Activated T-cell treated with anti-CD3 and anti-CD28 coated beads, Interleukin-2, amount 50 U/mL, for 4 hours (primary cell): ENCODE measurements at regions not wholly inside any gene's neighbourhood (a gene's known extent, or its start where the extent isn't known, plus 50 kb on each side); places are given as distances from the start of the nearest gene placed in this dataset.

Experiments
- ATAC-seq, 2 donors: fragments of 200-7000 bp; cut with Tn5 transposase; one replicate each; pipeline ENCODE4 v1.10.0; 2021
- DNase-seq: peaks from one replicate; pipeline ENCODE4 v3.0.0-alpha.2; 2020
- H3K27me3 Mint-ChIP-seq: one replicate; pipeline ENCODE4 v1.8.0; 2021; ENCODE audit warnings: low read depth, mixed read lengths
- H3K36me3 Mint-ChIP-seq: one replicate; pipeline ENCODE4 v1.8.0; 2022; ENCODE audit warnings: mixed read lengths; ENCODE audit not compliant: insufficient read depth
- H3K4me1 Mint-ChIP-seq: one replicate; pipeline ENCODE4 v1.8.0; 2021; ENCODE audit warnings: low read depth, mixed read lengths
- H3K4me3 Mint-ChIP-seq: one replicate; pipeline ENCODE4 v1.8.0; 2021; ENCODE audit warnings: mild to moderate bottlenecking, moderate library complexity, mixed read lengths
- H3K9me3 Mint-ChIP-seq: one replicate; pipeline ENCODE4 v1.8.0; 2021; ENCODE audit warnings: mixed read lengths

DNA sequence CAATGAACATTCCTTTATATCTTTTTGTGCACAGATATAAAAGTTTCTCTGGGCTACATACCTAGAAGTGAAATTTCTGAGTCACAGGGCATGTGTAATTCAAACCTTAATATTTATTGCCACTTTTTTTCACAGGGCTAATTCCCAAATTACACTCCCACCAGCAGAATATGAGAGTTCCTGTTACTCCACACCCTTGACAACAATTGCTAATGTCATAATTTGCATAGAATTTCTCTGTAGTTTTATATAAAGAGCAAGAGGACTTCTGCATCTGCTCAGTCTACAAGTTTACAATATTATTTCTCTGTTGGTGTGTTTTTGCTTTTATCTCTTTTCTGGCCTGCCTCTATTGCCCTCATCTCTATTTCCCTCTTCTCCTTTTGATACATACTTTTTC lies 518.5 kb downstream of the ZNF608 start:
- no peak overlapping the region for H3K4me3 Mint-ChIP-seq
- H3K9me3 Mint-ChIP-seq = peaks cover 9% of the 10 kb centered on the region
- H3K36me3 Mint-ChIP-seq = no peaks in the 10 kb centered on the region
- no peak for ATAC-seq
- no peaks in the 10 kb centered on the region for H3K27me3 Mint-ChIP-seq
- no peak for DNase-seq
- no peaks in the 10 kb centered on the region for H3K4me1 Mint-ChIP-seq

DNA sequence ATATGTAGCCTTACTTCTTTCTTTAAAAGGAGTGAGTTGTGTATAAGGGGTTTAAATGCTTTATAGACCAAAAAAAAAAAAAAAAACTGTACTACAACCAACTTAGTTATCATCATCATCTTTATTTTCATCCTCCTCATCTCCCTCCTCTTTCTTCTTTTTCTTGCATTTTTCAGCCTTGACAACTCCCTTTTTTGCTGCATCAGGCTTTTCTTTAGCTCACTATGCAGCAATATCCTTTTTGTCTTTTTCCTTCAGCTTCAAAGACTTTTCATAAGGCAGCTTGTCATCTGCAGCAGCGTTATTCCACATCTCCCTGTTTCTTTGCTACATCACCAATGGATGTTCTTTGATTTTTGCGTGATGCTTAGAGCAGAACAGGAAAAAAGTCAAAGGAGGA lies 526.0 kb downstream of the ZNF608 start:
- DNase-seq = no peak
- no peak overlapping the region for H3K4me3 Mint-ChIP-seq
- peaks cover 19% of the 10 kb centered on the region for H3K9me3 Mint-ChIP-seq
- no peaks in the 10 kb centered on the region for H3K27me3 Mint-ChIP-seq
- H3K36me3 Mint-ChIP-seq = no peaks in the 10 kb centered on the region
- no peak for ATAC-seq
- H3K4me1 Mint-ChIP-seq = no peaks in the 10 kb centered on the region

- no peak for DNase-seq
- no peak overlapping the region for H3K4me3 Mint-ChIP-seq
- H3K4me1 Mint-ChIP-seq = no peaks in the 10 kb centered on the region
- peaks cover 23% of the 10 kb centered on the region for H3K9me3 Mint-ChIP-seq
- no peak for ATAC-seq
- H3K27me3 Mint-ChIP-seq = no peaks in the 10 kb centered on the region
- no peaks in the 10 kb centered on the region for H3K36me3 Mint-ChIP-seq
These were observed 533.5 kb downstream of the ZNF608 start for GRCh38 chr5:124212934-124213333.

- DNase-seq (no peak), ATAC-seq (no peak)
- Mint-ChIP-seq H3K4me1 (no peaks in the 10 kb centered on the region), H3K9me3 (peaks cover 18% of the 10 kb centered on the region), H3K36me3 (no peaks in the 10 kb centered on the region), H3K4me3 (no peak overlapping the region), H3K27me3 (no peaks in the 10 kb centered on the region)
These were observed 536.1 kb downstream of the ZNF608 start for GRCh38 chr5:124210111-124210910.

- Mint-ChIP-seq H3K36me3 (no peaks in the 10 kb centered on the region), H3K4me1 (no peaks in the 10 kb centered on the region), H3K4me3 (no peak overlapping the region), H3K27me3 (no peaks in the 10 kb centered on the region), H3K9me3 (peaks cover 8% of the 10 kb centered on the region)
- ATAC-seq (no peak), DNase-seq (no peak)
These were observed 539.3 kb downstream of the ZNF608 start for GRCh38 chr5:124207118-124207517.

DNA sequence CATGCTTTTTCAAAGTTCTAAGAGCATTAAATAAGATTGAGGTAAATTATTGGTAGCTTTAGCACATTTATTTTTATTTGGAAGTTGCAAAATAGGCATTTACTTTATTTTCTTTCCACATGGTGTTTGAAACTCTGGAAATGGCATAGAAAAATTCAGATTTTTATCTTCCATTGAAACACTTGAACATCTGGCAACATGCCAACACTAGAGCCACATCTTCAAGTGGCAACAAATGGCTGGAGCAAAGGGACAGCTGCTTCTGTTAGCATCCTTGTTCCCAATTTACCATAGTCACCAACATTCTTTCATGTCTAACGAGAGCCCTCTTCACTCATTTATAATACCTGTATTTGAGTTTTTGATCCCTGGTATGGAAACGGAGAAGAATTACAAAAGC lies 539.9 kb downstream of the ZNF608 start:
- no peaks in the 10 kb centered on the region for H3K27me3 Mint-ChIP-seq
- H3K36me3 Mint-ChIP-seq = no peaks in the 10 kb centered on the region
- no peak for DNase-seq
- no peak overlapping the region for H3K4me3 Mint-ChIP-seq
- H3K4me1 Mint-ChIP-seq = no peaks in the 10 kb centered on the region
- peaks cover 8% of the 10 kb centered on the region for H3K9me3 Mint-ChIP-seq
- no peak for ATAC-seq

DNA sequence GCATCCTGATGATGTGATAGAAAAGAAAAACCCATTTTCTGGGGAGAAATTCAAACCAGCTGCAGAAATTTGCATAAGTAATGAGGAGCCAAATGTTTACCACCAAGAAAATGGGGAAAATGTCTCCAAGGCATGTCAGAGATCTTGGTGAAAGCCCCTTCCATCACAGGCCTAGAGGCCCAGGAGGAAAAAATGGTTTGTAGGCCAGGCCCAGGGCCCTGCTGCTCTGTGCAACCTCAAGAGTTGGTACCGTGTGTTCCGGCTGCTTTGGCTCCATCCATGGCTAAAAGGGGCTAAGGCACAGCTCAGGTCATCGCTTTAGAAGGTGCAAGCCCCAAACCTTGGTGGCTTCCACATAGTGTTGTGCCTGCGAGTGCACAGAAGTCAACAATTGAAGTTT lies 543.1 kb downstream of the ZNF608 start:
- Mint-ChIP-seq H3K4me1 (no peaks in the 10 kb centered on the region), H3K9me3 (peaks cover 4% of the 10 kb centered on the region), H3K36me3 (no peaks in the 10 kb centered on the region), H3K4me3 (no peak overlapping the region), H3K27me3 (no peaks in the 10 kb centered on the region)
- no peak for DNase-seq
- ATAC-seq = no peak

DNA sequence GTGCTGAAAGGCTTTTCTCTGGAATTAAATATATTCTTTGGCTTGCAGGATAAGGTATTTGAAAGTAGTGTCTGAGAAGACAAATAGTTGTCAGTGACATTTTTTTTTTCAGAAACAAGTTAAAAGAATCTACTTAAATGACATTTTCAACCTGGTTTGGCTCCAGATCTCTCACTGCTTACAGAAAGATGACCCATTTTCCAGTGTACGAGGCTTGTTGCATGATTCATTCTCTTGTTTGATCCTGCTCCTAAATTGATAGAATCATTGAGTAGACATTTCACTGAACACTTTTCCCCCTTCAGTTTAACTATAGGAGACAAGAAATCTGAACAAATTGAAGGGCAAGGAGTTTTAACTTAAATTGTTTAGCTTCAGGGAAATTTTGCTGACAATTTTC lies 546.1 kb downstream of the ZNF608 start:
- Mint-ChIP-seq H3K4me3 (no peak overlapping the region), H3K36me3 (no peaks in the 10 kb centered on the region), H3K27me3 (no peaks in the 10 kb centered on the region), H3K9me3 (peaks cover 4% of the 10 kb centered on the region), H3K4me1 (no peaks in the 10 kb centered on the region)
- ATAC-seq = no peak
- DNase-seq = no peak

DNA sequence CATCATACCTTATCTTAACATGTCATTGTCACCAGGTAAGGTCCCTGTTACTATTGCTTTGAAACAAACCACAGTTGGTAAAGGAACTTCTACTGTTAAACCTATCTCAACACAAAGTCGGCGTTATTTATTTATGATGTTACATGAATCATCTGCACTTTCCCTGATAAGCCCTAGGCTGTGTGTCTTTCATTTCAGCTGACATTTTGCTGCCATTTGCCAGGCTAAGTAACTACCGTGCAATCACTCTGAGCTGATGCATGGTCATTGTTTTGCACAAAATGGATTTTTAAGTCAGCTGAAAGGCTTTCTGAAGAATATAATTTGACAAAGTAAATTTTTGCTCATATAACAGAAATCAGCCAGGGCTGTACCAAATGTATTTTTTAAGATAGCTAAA lies 546.5 kb downstream of the ZNF608 start:
- H3K36me3 Mint-ChIP-seq = no peaks in the 10 kb centered on the region
- DNase-seq (no peak), ATAC-seq (no peak)
- peaks cover 4% of the 10 kb centered on the region for H3K9me3 Mint-ChIP-seq
- no peaks in the 10 kb centered on the region for H3K4me1 Mint-ChIP-seq
- H3K27me3 Mint-ChIP-seq = no peaks in the 10 kb centered on the region
- no peak overlapping the region for H3K4me3 Mint-ChIP-seq

DNA sequence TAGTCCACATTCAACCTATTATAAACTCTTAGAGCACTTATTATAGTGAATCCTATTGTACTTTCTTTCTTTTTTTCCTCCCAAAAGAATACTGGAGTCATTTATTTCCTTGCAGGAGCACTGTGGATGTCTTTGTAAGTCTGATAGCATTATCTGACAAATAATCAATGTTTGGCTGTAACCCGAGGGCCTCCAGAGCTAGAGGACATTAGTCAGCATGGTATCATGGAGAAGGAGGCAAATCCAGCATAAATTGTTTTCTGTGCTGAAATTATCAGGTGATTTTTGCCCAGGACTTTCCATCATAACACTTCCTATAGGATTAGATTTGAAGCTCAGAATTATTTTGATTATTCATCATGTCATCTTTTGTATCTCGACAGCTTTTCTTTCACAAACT lies 551.0 kb downstream of the ZNF608 start:
- H3K4me3 Mint-ChIP-seq = no peak overlapping the region
- H3K4me1 Mint-ChIP-seq = no peaks in the 10 kb centered on the region
- no peaks in the 10 kb centered on the region for H3K9me3 Mint-ChIP-seq
- H3K36me3 Mint-ChIP-seq = no peaks in the 10 kb centered on the region
- no peak for DNase-seq
- H3K27me3 Mint-ChIP-seq = no peaks in the 10 kb centered on the region
- ATAC-seq = no peak

GRCh38 chr5:124194282-124194681 lies 552.2 kb downstream of the ZNF608 start:
- Mint-ChIP-seq H3K4me3 (no peak overlapping the region), H3K36me3 (no peaks in the 10 kb centered on the region), H3K4me1 (no peaks in the 10 kb centered on the region), H3K27me3 (no peaks in the 10 kb centered on the region), H3K9me3 (peaks cover 1% of the 10 kb centered on the region)
- DNase-seq (no peak), ATAC-seq (no peak)

DNA sequence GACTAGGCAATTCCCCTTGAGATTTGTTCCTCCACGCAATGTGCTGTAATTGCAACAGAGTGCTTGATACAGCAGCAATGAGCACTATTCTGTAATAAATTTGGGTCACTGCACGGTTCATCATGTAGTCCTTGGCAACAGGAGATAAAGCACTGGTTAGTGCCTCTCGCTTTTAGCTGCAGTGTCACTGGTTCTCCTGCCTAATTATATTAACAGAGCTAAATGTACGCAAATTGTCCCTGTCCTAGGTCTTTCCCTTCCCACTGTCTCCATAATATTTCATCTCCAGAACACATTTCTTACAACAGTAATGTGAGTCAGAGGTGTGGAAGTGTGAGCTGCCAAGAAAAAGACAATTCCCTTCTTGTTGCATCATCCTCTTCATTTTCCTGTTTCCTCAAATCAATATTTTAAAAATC lies 553.1 kb downstream of the ZNF608 start:
- H3K36me3 Mint-ChIP-seq = no peaks in the 10 kb centered on the region
- peaks cover 5% of the 10 kb centered on the region for H3K9me3 Mint-ChIP-seq
- H3K4me1 Mint-ChIP-seq = no peaks in the 10 kb centered on the region

DNA sequence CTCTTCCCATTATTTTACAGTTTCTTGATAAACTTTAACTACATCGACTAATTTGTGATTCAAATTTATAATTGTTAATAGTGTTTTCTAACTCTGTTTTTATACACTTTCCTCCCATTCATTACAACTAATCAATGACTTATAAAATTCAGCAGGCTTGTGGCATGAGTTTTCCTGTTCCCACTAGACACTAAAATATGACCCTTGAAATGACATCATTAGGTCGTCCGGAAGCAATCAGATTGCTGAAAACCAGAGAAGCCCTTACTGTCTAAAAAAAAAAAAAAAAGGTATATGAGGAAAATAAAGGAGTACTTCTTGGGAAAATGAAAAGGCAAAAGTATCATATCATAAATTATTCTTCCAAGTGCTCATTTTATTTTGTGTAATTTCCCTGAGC lies 553.7 kb downstream of the ZNF608 start:
- Mint-ChIP-seq H3K4me1 (no peaks in the 10 kb centered on the region), H3K36me3 (no peaks in the 10 kb centered on the region), H3K27me3 (no peaks in the 10 kb centered on the region), H3K4me3 (no peak overlapping the region), H3K9me3 (peaks cover 5% of the 10 kb centered on the region)
- ATAC-seq = no peak
- DNase-seq = no peak

More for the DNA sequence above, 553.1 kb downstream of the ZNF608 start:
- no peak overlapping the region for H3K4me3 Mint-ChIP-seq
- DNase-seq (no peak), ATAC-seq (no peak)
- H3K27me3 Mint-ChIP-seq = no peaks in the 10 kb centered on the region

DNA sequence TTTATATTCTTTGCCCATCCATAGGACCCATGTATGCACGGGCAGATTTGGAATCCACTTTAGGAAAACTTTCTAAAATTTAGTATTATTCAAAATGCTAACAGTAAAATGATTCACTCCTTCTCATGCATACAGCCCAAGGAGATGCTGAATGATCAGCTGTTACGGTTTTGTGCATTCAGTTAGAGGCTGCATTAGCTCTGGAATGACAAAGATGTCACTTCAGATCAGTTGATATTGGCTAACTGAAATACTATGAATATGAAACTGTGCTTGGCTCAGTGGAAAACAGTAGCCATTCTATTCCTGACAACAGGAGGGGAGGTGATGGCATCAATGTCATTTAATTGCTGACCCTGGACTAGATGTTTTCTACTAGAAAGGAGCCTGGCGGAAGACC lies 560.7 kb downstream of the ZNF608 start:
- H3K36me3 Mint-ChIP-seq = no peaks in the 10 kb centered on the region
- H3K4me3 Mint-ChIP-seq = no peak overlapping the region
- ATAC-seq (no peak), DNase-seq (no peak)
- H3K4me1 Mint-ChIP-seq = no peaks in the 10 kb centered on the region
- no peaks in the 10 kb centered on the region for H3K27me3 Mint-ChIP-seq
- peaks cover 5% of the 10 kb centered on the region for H3K9me3 Mint-ChIP-seq

GRCh38 chr5:124182133-124182532 lies 564.3 kb downstream of the ZNF608 start:
- Mint-ChIP-seq H3K4me1 (no peaks in the 10 kb centered on the region), H3K27me3 (no peaks in the 10 kb centered on the region), H3K4me3 (no peak overlapping the region), H3K36me3 (no peaks in the 10 kb centered on the region), H3K9me3 (peaks cover 3% of the 10 kb centered on the region)
- no peak for DNase-seq
- no peak for ATAC-seq
